ENCODE measurements at regions not wholly inside any gene's neighbourhood (a gene's known extent, or its start where the extent isn't known, plus 50 kb on each side); places are given as distances from the start of the nearest gene placed in this dataset.

DNA sequence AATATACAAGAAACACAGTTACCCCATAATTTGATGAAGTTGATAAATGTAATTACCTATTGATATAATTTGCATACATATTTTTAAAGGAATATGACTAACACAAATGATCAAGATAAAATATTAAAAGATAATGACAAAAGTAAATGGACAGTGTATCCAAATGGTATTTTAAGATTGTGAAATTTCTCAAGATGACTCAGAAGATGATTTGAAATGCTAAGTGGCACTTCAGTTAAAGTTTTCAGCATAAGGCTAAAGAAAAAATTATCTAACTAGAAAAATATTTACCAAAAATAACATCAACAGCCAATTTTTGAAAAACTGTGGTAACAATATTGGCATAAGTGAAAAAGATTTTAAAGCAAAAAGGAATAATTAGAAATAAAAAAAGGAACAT, 248.4 kb upstream of the NDST4 start:
- Histone ChIP-seq H3K27ac (ENCODE audit: low read depth in 2 of 2, low read length in 2 of 2) (no peak overlapping the region), H3K27me3 (ENCODE audit: control insufficient read depth, insufficient read depth, low read length) (no peaks in the 10 kb centered on the region), H3K4me3 (ENCODE audit: low read length in 3 of 3) (no peak overlapping the region), H3K36me3 (ENCODE audit: control insufficient read depth in 2 of 3, insufficient read depth in 3 of 3, low read length in 3 of 3) (no peaks in the 10 kb centered on the region), H3K9ac (ENCODE audit: low read length in 3 of 3) (no peak overlapping the region), H3K4me1 (ENCODE audit: control insufficient read depth in 2 of 3, insufficient read depth in 2 of 3, low read depth in 1 of 3, low read length in 3 of 3) (no peaks in the 10 kb centered on the region), H3K9me3 (ENCODE audit: control insufficient read depth in 2 of 3, insufficient read depth in 1 of 3, low read length in 3 of 3) (no peaks in the 10 kb centered on the region)
- TF ChIP-seq CTCF (IDR thresholded peaks at IDR 0.05; ENCODE audit: borderline replicate concordance, extremely low read depth, insufficient read depth) = no peak
- FAIRE-seq = no peak
- intact Hi-C loops (cut with DNase I) = no loop called here
- no peak for DNase-seq

GRCh38 chr4:115360431-115360830, 247.0 kb upstream of the NDST4 start:
- no peak for TF ChIP-seq CTCF (IDR thresholded peaks at IDR 0.05; ENCODE audit: borderline replicate concordance, extremely low read depth, insufficient read depth)
- DNase-seq (no peak), FAIRE-seq (no peak)
- H3K4me3 ChIP-seq (ENCODE audit: low read length in 3 of 3) = no peak overlapping the region
- H3K4me1 ChIP-seq (ENCODE audit: control insufficient read depth in 2 of 3, insufficient read depth in 2 of 3, low read depth in 1 of 3, low read length in 3 of 3) = no peaks in the 10 kb centered on the region
- no peaks in the 10 kb centered on the region for H3K9me3 ChIP-seq (ENCODE audit: control insufficient read depth in 2 of 3, insufficient read depth in 1 of 3, low read length in 3 of 3)
- no peak overlapping the region for H3K27ac ChIP-seq (ENCODE audit: low read depth in 2 of 2, low read length in 2 of 2)
- no peaks in the 10 kb centered on the region for H3K27me3 ChIP-seq (ENCODE audit: control insufficient read depth, insufficient read depth, low read length)
- H3K36me3 ChIP-seq (ENCODE audit: control insufficient read depth in 2 of 3, insufficient read depth in 3 of 3, low read length in 3 of 3) = no peaks in the 10 kb centered on the region
- H3K9ac ChIP-seq (ENCODE audit: low read length in 3 of 3) = no peak overlapping the region
- intact Hi-C loops (cut with DNase I) = no loop called here

DNA sequence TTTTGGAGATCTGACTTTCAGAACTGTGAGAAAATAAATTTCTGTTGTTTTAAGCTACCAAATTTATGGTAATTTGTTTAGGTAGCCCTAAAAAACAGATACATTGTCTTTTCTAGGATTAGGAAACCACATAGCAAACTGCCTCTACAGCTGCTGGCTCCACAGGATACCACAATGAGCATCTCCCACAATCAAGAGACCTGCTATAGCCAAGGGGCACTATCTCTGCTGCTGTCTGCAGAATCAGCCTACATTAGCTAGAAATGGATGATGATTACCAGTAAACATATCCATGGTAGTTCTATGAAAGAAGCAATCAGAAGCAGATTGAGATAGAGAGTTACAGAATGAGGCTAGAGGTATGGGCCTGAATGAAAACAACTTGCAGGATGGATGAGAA, 244.4 kb upstream of the NDST4 start:
- Histone ChIP-seq H3K36me3 (ENCODE audit: control insufficient read depth in 2 of 3, insufficient read depth in 3 of 3, low read length in 3 of 3) (no peaks in the 10 kb centered on the region), H3K9ac (ENCODE audit: low read length in 3 of 3) (no peak overlapping the region), H3K27ac (ENCODE audit: low read depth in 2 of 2, low read length in 2 of 2) (no peak overlapping the region), H3K27me3 (ENCODE audit: control insufficient read depth, insufficient read depth, low read length) (no peaks in the 10 kb centered on the region), H3K4me1 (ENCODE audit: control insufficient read depth in 2 of 3, insufficient read depth in 2 of 3, low read depth in 1 of 3, low read length in 3 of 3) (no peaks in the 10 kb centered on the region), H3K9me3 (ENCODE audit: control insufficient read depth in 2 of 3, insufficient read depth in 1 of 3, low read length in 3 of 3) (peaks cover 0 to 6% (median 2%) of the 10 kb centered on the region in 3 donors), H3K4me3 (ENCODE audit: low read length in 3 of 3) (no peak overlapping the region)
- no peak for TF ChIP-seq CTCF (IDR thresholded peaks at IDR 0.05; ENCODE audit: borderline replicate concordance, extremely low read depth, insufficient read depth)
- FAIRE-seq = no peak
- intact Hi-C loops (cut with DNase I) = no loop called here
- DNase-seq = no peak

- H3K4me3 ChIP-seq (ENCODE audit: low read length in 3 of 3) = no peak overlapping the region
- no peak overlapping the region for H3K27ac ChIP-seq (ENCODE audit: low read depth in 2 of 2, low read length in 2 of 2)
- H3K4me1 ChIP-seq (ENCODE audit: control insufficient read depth in 2 of 3, insufficient read depth in 2 of 3, low read depth in 1 of 3, low read length in 3 of 3) = no peaks in the 10 kb centered on the region
- no peaks in the 10 kb centered on the region for H3K36me3 ChIP-seq (ENCODE audit: control insufficient read depth in 2 of 3, insufficient read depth in 3 of 3, low read length in 3 of 3)
- no peak overlapping the region for H3K9ac ChIP-seq (ENCODE audit: low read length in 3 of 3)
- DNase-seq = no peak
- no peak for FAIRE-seq
- TF ChIP-seq CTCF (IDR thresholded peaks at IDR 0.05; ENCODE audit: borderline replicate concordance, extremely low read depth, insufficient read depth) = no peak
- intact Hi-C loops (cut with DNase I) = no loop called here
- H3K9me3 ChIP-seq (ENCODE audit: control insufficient read depth in 2 of 3, insufficient read depth in 1 of 3, low read length in 3 of 3) = peaks cover 0 to 6% (median 2%) of the 10 kb centered on the region in 3 donors
- H3K27me3 ChIP-seq (ENCODE audit: control insufficient read depth, insufficient read depth, low read length) = no peaks in the 10 kb centered on the region
These were observed 242.8 kb upstream of the NDST4 start for GRCh38 chr4:115356176-115356575.

Data from kidney (tissue), 13 donors.